Stomach (tissue), 4 donors: ENCODE measurements at regions not wholly inside any gene's neighbourhood (a gene's known extent, or its start where the extent isn't known, plus 50 kb on each side); places are given as distances from the start of the nearest gene placed in this dataset.

Experiments used
- CTCF ChIP-seq, 7 experiments: fragments of 450-650 bp in 4 of 7; fragments of 200-600 bp in 3 of 7; sonication (generic) in 3 of 7; IDR thresholded peaks; one replicate each; pipeline ENCODE4 v1.5.1; 2016 to 2019; ENCODE audit warnings: antibody characterized with exemption in 7 of 7, control low read depth in 2 of 7, mild to moderate bottlenecking in 1 of 7
- POLR2A ChIP-seq, 4 donors: fragments of 450-650 bp; IDR thresholded peaks; one replicate each; pipeline ENCODE4 v1.6.1; 2016; ENCODE audit warnings: antibody characterized with exemption in 4 of 4, control low read depth in 2 of 4, mild to moderate bottlenecking in 1 of 4, moderate library complexity in 1 of 4

DNA sequence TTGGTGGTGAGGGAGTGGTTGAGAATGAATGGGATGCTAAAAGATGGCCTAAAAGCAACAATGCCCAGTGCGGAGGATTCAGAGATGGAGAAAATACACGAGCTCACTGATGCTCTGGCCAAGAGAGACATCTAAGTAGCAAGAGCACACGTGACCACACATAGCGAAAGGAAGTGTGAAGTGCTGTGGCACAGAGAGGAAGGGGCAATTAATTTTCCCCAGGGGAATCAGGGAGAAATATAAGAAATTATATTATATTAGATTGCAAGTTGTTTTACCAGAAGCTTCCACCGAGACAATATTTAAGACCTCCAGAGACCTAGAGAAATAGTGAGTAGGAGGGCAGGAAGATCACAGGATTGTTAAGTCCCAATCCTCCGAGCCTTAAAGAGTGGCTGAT lies 80.6 kb downstream of the RCN1 start:
- TF ChIP-seq CTCF (IDR thresholded peaks at IDR 0.05) (no peak), POLR2A (IDR thresholded peaks at IDR 0.05) (no peak)
